ENCODE measurements at regions not wholly inside any gene's neighbourhood (a gene's known extent, or its start where the extent isn't known, plus 50 kb on each side); places are given as distances from the start of the nearest gene placed in this dataset.

DNA sequence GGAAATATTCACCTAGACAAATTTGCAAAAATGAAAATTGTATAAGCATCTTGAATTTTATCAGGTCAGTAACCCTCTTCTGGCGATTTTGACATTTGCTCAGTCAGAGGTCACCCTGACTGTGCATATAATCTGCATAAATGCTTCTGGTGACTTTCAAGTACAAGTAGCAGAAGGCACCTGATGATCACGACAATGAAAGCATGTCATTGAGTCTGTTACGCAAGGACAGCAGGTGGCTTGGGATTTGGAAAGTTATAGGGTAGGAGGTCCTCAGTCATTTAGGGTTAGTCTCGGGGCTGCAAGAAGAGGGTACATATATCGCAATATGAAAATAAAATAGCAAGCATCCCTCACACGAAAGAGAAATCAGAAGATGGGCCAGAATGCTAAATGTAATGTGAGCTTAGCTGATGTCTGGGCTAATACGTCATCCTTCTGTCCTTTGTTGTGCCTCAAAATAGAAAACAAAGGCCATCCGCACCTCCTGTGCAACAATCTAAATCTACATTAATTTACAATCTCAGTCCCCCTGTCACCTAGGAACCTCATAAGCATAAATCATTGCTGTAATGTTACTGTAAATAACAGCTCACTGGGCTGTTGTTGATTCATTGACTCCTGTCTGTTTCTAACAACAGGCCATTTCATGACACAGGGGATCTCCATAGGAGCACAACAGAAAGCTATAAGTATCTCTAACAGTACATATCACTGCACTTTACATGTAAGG, 155.2 kb upstream of the RSPO3 start:
- TF ChIP-seq, protein P1, sequence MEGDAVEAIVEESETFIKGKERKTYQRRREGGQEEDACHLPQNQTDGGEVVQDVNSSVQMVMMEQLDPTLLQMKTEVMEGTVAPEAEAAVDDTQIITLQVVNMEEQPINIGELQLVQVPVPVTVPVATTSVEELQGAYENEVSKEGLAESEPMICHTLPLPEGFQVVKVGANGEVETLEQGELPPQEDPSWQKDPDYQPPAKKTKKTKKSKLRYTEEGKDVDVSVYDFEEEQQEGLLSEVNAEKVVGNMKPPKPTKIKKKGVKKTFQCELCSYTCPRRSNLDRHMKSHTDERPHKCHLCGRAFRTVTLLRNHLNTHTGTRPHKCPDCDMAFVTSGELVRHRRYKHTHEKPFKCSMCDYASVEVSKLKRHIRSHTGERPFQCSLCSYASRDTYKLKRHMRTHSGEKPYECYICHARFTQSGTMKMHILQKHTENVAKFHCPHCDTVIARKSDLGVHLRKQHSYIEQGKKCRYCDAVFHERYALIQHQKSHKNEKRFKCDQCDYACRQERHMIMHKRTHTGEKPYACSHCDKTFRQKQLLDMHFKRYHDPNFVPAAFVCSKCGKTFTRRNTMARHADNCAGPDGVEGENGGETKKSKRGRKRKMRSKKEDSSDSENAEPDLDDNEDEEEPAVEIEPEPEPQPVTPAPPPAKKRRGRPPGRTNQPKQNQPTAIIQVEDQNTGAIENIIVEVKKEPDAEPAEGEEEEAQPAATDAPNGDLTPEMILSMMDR (conservative IDR thresholded peaks at IDR 0.05): no peak
- no peak for TF ChIP-seq EZH2 (IDR thresholded peaks at IDR 0.05; ENCODE audit: low read depth)

Data from PC-9 (cell line).